ACC112 (cell line): ENCODE measurements at regions not wholly inside any gene's neighbourhood (a gene's known extent, or its start where the extent isn't known, plus 50 kb on each side); places are given as distances from the start of the nearest gene placed in this dataset.

ENCODE experiments used
- H2AFZ ChIP-seq: fragments of 200-600 bp; sonication (generic); one replicate; pipeline ENCODE4 v1.6.0; 2017; ENCODE audit warnings: antibody characterized with exemption, low read length; ENCODE audit not compliant: unreplicated experiment
- H3K27ac ChIP-seq: fragments of 200-600 bp; sonication (generic); 2 replicates; pipeline ENCODE4 v1.5.1; 2014; ENCODE audit warnings: low read depth, mild to moderate bottlenecking, antibody characterized with exemption, low read length, moderate library complexity
- H3K27me3 ChIP-seq: fragments of 200-600 bp; sonication (generic); 2 replicates; pipeline ENCODE4 v1.6.1; 2014; ENCODE audit warnings: mild to moderate bottlenecking, antibody characterized with exemption, low read length, moderate library complexity, mixed read lengths; ENCODE audit not compliant: insufficient read depth
- H3K36me3 ChIP-seq: fragments of 200-600 bp; sonication (generic); 2 replicates; pipeline ENCODE4 v1.6.1; 2016; ENCODE audit warnings: mild to moderate bottlenecking, antibody characterized with exemption, low read length, moderate library complexity, mixed read lengths; ENCODE audit not compliant: insufficient read depth
- H3K4me1 ChIP-seq: fragments of 200-600 bp; sonication (generic); one replicate; pipeline ENCODE4 v1.6.1; 2016; ENCODE audit warnings: low read length, mixed read lengths; ENCODE audit not compliant: insufficient read depth, unreplicated experiment, control insufficient read depth
- H3K4me3 ChIP-seq: fragments of 200-600 bp; sonication (generic); 2 replicates; pipeline ENCODE4 v1.5.1; 2014; ENCODE audit warnings: mild to moderate bottlenecking, low read depth, low read length
- H3K79me2 ChIP-seq: fragments of 200-600 bp; sonication (generic); one replicate; pipeline ENCODE4 v1.6.0; 2016; ENCODE audit warnings: low read length; ENCODE audit not compliant: control insufficient read depth, unreplicated experiment, insufficient read depth

DNA sequence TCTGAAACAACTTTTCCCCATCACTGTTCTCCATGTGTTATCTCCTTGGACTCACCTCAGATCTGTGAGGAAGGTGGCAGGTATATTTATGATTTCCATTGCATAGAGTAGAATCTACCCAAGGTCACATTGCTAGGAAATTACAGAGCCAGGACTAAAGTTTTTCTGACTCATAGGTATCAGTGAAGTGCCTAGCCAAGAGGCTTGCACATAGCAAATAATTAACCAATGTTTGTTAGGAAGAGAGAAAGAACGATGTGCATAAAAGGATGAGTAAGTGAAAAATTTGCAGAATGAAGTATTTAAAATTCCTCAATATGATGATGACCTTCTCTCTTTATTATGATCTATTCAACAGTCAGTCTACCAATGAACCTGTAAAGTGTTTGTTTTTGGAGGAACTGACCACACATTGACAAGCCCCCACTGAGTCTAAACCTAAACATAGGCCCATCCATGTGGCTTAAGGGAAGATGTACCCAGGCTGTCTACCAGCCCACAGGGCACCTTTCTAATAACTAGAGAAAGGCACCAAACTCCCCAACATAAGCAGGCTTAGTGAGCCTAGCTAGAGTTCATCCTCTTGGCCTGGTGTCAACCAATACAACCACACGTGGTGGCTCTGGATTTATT, 252.9 kb upstream of the ZMIZ1 start:
- no peak overlapping the region for H2AFZ ChIP-seq
- no peak overlapping the region for H3K27ac ChIP-seq
- H3K36me3 ChIP-seq = no peaks in the 10 kb centered on the region
- H3K79me2 ChIP-seq = no peaks in the 10 kb centered on the region
- H3K4me3 ChIP-seq = no peak overlapping the region
- H3K4me1 ChIP-seq = no peaks in the 10 kb centered on the region
- peaks cover 63% of the 10 kb centered on the region for H3K27me3 ChIP-seq

DNA sequence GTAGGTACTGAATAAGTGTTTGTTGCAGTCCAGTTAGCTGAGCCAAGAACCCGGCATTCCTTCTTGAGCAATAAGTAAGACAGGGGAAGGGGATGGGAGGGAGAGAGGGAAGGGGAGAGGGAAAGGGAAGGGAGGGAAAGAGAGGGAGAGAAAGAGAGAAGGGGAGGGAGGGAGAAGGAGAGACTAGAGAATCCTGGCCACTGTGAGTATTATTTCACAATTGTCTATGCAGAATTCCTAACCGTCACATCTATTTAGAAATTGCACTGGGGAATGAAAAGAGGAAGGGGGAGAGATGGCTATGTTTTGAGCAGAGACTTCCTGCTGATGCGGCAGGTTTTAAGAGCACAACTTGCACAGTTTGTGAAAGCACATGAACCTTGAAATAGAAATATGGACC, 251.4 kb upstream of the ZMIZ1 start:
- no peaks in the 10 kb centered on the region for H3K79me2 ChIP-seq
- no peaks in the 10 kb centered on the region for H3K4me1 ChIP-seq
- peaks cover 56% of the 10 kb centered on the region for H3K27me3 ChIP-seq
- H3K4me3 ChIP-seq = no peak overlapping the region
- no peaks in the 10 kb centered on the region for H3K36me3 ChIP-seq
- H3K27ac ChIP-seq = no peak overlapping the region
- no peak overlapping the region for H2AFZ ChIP-seq

DNA sequence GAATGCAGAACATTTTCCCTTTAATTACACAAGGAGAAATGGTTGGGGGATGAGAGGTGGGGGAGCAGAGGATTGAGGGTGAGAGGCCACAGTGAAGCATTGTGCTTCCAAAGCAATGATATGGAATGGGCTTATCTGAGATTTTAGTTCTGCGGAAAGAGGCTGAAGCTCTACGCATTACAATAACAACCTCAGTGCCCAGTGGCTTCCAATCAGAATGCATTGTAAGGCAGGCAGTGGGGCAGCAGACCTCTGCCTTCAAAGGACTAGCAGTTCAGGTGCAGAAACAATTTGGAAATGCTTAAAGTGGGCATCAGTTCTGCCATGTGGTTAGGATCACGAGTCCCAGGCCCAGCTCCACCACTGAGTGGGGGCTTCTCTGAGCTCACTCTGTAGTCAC, 251.0 kb upstream of the ZMIZ1 start:
- Histone ChIP-seq H3K36me3 (no peaks in the 10 kb centered on the region), H3K4me1 (no peaks in the 10 kb centered on the region), H3K27ac (no peak overlapping the region), H2AFZ (no peak overlapping the region), H3K4me3 (no peak overlapping the region), H3K79me2 (no peaks in the 10 kb centered on the region), H3K27me3 (peaks cover 56% of the 10 kb centered on the region)

DNA sequence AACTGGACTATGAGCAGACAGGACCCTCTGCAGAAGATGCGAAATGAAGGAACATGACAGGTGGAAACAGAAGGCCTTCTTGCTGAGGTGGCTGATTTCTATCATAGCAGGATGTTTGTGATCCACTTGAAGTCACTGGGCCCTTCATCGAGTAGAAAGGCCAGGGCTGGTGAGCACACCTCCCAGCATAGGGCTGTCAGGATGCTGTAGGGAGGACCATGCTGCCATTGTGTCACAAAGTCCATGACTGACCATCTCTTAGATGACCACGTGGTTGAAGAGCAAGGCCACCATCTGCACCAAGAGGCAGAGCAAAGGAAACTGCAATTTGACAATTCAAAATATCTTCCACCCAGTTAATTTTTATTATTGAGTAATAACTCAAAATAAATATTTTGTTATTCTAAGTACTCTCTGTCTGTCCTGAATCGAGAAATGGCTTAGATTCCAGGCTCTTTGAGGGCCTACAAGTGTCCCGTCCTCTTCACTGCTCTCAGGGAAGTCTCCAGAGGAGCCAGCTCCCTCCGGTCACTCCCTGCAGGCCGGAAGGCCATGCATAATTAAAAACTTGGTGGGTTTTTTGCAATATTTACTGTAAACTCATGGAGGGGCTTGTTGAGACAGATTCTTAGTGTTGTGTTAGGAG, 249.3 kb upstream of the ZMIZ1 start:
- Histone ChIP-seq H3K4me1 (no peaks in the 10 kb centered on the region), H2AFZ (no peak overlapping the region), H3K27ac (no peak overlapping the region), H3K4me3 (no peak overlapping the region), H3K79me2 (no peaks in the 10 kb centered on the region), H3K27me3 (peaks cover 57% of the 10 kb centered on the region), H3K36me3 (no peaks in the 10 kb centered on the region)

DNA sequence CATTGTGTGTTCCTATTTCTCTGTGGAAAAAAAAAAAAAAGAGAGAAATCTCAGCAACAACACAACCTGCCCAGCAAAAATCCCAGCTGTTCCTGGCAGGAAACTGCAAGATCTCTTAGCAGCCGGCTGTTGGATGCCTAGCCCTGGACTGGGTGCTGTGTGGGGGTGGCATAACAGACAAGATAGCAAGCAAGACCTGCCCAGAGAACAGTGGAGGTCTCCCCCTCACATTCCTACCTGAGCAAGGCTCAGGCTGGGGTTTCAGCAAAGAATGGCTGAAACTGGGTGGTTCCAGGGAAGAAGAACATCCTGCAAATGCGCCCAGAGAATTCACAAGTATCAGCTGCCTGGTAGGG, 248.8 kb upstream of the ZMIZ1 start:
- H3K36me3 ChIP-seq = no peaks in the 10 kb centered on the region
- H2AFZ ChIP-seq = no peak overlapping the region
- no peak overlapping the region for H3K4me3 ChIP-seq
- peaks cover 57% of the 10 kb centered on the region for H3K27me3 ChIP-seq
- H3K79me2 ChIP-seq = no peaks in the 10 kb centered on the region
- H3K4me1 ChIP-seq = no peaks in the 10 kb centered on the region
- H3K27ac ChIP-seq = no peak overlapping the region

DNA sequence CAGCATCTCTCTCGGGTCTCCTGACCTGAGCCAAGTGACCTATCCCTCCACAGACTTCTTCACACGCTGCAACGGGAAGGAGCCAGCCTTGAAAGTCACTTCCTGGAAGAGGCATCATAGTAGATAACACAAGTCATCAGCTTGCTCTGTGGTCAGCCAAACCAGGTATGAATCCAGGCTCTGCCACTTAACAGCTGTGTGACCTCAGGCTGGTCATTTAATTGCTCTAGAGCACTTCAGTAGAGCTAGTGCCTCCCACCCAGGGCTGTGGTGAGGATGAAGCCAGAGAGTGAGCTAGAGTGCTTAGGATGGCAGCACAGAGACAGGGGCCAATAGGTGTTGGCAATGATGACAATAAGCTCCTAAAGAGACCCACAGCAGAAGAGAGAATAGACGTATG, 247.7 kb upstream of the ZMIZ1 start:
- Histone ChIP-seq H3K79me2 (no peaks in the 10 kb centered on the region), H3K4me1 (no peaks in the 10 kb centered on the region), H3K4me3 (no peak overlapping the region), H2AFZ (no peak overlapping the region), H3K27ac (no peak overlapping the region), H3K27me3 (peaks cover 56% of the 10 kb centered on the region), H3K36me3 (no peaks in the 10 kb centered on the region)

DNA sequence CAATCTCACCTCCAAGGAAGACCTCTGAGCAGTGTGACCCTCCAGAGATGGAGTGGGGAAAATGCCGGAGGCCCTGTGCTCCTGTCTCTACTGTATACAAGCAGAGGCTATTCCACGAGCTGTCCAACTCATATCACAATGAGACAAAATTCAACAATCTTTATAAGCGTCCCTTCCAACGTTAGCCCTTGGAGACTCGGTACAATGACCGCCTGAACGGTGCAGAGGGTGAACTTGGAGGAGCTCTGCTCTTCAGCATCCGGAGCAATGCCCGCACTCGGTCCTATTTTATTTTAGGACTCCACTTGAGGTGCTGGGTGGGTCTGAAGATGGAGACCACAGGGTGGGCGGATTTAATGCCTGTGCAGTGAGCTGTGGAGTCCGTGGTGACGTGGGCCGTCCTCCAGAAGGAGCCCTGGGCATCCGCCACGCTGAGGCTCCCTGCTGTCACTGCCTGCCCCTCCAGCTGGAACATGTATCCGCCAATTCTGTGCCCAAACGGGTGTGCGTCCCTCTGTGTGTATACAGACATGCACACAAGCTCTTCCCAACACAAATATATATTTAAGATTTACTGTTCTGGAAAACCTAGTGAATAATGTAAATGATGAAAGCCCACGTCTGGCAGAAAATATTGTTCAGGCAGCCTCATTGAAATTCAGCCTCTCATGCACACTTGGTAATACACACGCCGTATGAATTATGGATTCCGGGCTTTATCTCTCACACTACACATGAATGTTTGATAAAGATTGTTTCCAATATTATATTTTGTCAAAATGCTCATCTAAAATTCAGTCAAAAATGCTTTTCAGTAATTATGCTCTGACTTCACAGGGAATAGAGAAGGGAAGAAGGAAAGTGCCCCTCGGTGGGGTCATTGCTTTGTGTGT, 239.9 kb upstream of the ZMIZ1 start:
- Histone ChIP-seq H3K27ac (no peak overlapping the region), H3K4me3 (no peak overlapping the region), H3K4me1 (peaks cover 12% of the 10 kb centered on the region), H3K36me3 (no peaks in the 10 kb centered on the region), H3K79me2 (no peaks in the 10 kb centered on the region), H3K27me3 (peaks cover 43% of the 10 kb centered on the region), H2AFZ (no peak overlapping the region)

DNA sequence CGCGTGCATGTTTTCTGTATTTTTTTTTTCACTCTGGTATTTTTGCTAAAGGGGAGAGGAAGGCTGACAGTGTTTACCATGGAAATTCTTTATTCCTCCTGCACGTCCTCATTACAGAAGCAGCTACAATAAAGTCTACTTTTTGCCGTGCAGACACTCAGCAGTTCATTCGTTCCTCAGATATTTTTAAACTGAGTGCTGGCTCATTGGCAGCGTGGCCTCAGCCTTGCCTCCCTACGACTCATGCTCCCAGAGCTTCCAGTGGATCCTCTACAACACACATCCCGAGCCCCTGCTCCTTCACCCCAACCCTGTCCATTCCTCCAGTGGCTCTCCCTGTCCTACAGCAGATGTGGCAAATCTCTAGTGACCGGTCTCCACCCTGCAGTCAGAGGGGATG, 239.2 kb upstream of the ZMIZ1 start:
- H3K36me3 ChIP-seq = no peaks in the 10 kb centered on the region
- H2AFZ ChIP-seq = no peak overlapping the region
- H3K4me3 ChIP-seq = no peak overlapping the region
- peaks cover 12% of the 10 kb centered on the region for H3K4me1 ChIP-seq
- H3K27ac ChIP-seq = no peak overlapping the region
- peaks cover 41% of the 10 kb centered on the region for H3K27me3 ChIP-seq
- H3K79me2 ChIP-seq = no peaks in the 10 kb centered on the region

DNA sequence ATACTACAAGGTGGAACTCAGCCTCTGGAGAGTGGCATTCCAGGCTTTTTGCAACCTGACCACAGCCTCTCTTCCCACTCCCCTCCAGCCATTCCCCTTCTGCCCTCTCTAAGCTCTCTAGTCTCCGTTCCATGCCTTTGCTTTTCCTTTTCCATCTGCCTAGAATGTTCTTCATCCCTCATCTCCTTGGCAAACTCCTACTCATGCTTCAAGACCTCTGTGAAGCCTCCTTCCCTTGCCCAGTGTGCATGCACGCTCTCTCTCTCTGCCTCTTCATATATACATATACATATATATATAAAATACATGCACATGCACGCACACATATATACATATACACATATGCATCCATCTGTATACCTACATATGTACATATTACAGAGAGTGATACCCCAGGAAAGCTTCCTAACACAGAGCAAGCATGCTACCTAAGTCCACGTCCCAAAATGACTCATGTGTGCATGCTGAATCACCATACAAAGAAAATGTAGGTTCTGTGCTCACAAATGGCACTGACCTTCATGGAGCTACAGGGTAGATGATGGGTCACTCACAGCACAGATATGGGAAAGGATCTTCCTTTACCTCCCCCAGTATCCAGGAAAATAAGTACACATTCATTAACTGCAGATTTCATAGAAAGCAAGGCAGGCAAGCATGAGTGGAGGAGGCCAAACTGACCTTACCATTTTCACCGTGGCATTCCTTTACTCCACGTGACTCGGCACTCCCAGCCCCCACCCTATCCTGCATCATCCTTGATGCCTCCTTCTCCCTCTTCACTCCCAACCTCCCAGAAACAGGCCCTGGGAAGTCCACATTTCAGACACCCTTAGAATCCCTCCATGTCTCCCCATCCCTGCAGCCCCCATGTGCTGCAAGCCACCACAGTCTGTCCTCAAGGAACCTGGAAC, 238.4 kb upstream of the ZMIZ1 start:
- no peak overlapping the region for H3K27ac ChIP-seq
- no peaks in the 10 kb centered on the region for H3K79me2 ChIP-seq
- H2AFZ ChIP-seq = no peak overlapping the region
- H3K4me1 ChIP-seq = peaks cover 12% of the 10 kb centered on the region
- no peak overlapping the region for H3K4me3 ChIP-seq
- no peaks in the 10 kb centered on the region for H3K36me3 ChIP-seq
- peaks cover 41% of the 10 kb centered on the region for H3K27me3 ChIP-seq

DNA sequence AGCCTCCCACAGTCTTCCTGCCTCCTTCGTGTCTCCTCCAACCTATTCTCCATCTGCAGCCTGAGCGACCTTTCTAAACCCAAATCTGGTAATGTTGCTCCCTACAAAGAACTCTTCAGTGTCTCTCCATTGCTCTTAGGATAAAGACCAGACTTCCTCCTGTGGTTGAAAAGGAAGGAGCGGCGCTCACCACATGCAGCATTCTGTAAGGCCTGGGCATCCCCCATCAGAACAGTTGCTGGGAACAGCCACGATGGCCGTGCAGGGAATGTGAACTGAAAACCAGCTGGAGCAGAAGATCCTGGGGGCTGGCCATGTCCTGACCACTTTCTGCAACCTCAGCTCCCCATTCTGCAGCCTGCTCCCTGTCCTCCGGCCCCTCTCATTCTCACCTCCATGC, 237.8 kb upstream of the ZMIZ1 start:
- no peak overlapping the region for H3K27ac ChIP-seq
- no peaks in the 10 kb centered on the region for H3K36me3 ChIP-seq
- peaks cover 42% of the 10 kb centered on the region for H3K27me3 ChIP-seq
- no peak overlapping the region for H2AFZ ChIP-seq
- H3K4me1 ChIP-seq = peaks cover 12% of the 10 kb centered on the region
- no peak overlapping the region for H3K4me3 ChIP-seq
- H3K79me2 ChIP-seq = no peaks in the 10 kb centered on the region
